Esophagus muscularis mucosa (tissue), 3 donors: ENCODE measurements at regions not wholly inside any gene's neighbourhood (a gene's known extent, or its start where the extent isn't known, plus 50 kb on each side); places are given as distances from the start of the nearest gene placed in this dataset.

Experiments used
- CTCF ChIP-seq, 3 experiments: fragments of 200-600 bp in 2 of 3; fragments of 450-650 bp in 1 of 3; sonication (generic) in 2 of 3; IDR thresholded peaks; one replicate each; pipeline ENCODE4 v1.5.1; 2017 to 2019; ENCODE audit warnings: antibody characterized with exemption in 3 of 3, mild to moderate bottlenecking in 2 of 3, moderate library complexity in 1 of 3
- POLR2A ChIP-seq: fragments of 450-650 bp; IDR thresholded peaks from one replicate; pipeline ENCODE4 v1.6.1; 2017; ENCODE audit warnings: antibody characterized with exemption, moderate library complexity, mild to moderate bottlenecking, low read depth
- POLR2AphosphoS5 ChIP-seq, 2 donors: sonication (generic); formaldehyde crosslinking; IDR thresholded peaks; one replicate each; pipeline ENCODE4 v1.6.1; 2017; ENCODE audit warnings: antibody characterized with exemption in 2 of 2

- TF ChIP-seq POLR2A (no peak), CTCF (IDR thresholded peaks at IDR 0.05) (no peak), POLR2AphosphoS5 (IDR thresholded peaks at IDR 0.05) (no peak)
These were observed 77.7 kb downstream of the TOMM20 start for GRCh38 chr1:235050911-235051360.
